ENCODE measurements at regions not wholly inside any gene's neighbourhood (a gene's known extent, or its start where the extent isn't known, plus 50 kb on each side); places are given as distances from the start of the nearest gene placed in this dataset.

DNA sequence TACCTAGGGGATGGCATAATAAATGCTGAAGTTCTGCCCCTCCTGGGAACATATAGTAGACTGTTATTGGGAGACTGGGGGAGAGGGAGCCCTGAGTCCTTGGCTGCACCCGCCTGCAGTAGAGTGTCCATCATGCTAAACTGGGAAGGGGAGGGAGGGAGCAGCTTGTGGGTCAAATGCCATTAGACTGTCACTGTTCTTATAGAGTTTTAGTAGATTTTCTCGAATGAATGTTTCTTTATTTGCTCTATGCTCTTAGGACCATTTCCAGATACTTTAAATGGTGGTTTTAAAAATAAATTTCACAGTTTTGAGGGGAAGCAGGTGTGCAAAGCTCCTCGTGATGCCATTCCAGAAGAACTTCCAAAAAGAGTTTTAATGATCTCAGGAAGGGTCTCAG is 111.6 kb upstream of the USP9X start:
- ATAC-seq (ENCODE audit: insufficient number of reproducible peaks, low FRiP score, low read depth) (no peak), DNase-seq (ENCODE audit: low spot score) (no peak)
- no peaks in the 10 kb centered on the region for H3K36me3 ChIP-seq
- no peak overlapping the region for H3K27ac ChIP-seq
- H3K4me3 ChIP-seq = no peak overlapping the region
- H3K9me3 ChIP-seq = no peaks in the 10 kb centered on the region
- TF ChIP-seq, protein P1, sequence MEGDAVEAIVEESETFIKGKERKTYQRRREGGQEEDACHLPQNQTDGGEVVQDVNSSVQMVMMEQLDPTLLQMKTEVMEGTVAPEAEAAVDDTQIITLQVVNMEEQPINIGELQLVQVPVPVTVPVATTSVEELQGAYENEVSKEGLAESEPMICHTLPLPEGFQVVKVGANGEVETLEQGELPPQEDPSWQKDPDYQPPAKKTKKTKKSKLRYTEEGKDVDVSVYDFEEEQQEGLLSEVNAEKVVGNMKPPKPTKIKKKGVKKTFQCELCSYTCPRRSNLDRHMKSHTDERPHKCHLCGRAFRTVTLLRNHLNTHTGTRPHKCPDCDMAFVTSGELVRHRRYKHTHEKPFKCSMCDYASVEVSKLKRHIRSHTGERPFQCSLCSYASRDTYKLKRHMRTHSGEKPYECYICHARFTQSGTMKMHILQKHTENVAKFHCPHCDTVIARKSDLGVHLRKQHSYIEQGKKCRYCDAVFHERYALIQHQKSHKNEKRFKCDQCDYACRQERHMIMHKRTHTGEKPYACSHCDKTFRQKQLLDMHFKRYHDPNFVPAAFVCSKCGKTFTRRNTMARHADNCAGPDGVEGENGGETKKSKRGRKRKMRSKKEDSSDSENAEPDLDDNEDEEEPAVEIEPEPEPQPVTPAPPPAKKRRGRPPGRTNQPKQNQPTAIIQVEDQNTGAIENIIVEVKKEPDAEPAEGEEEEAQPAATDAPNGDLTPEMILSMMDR (IDR thresholded peaks at IDR 0.05) = no peak
- no peaks in the 10 kb centered on the region for H3K4me1 ChIP-seq (ENCODE audit: control insufficient read depth in 1 of 2, low read depth in 2 of 2)
- no peaks in the 10 kb centered on the region for H3K27me3 ChIP-seq (replicated peaks; ENCODE audit: insufficient read depth)

- Histone ChIP-seq H3K27ac (no peak overlapping the region), H3K36me3 (no peaks in the 10 kb centered on the region), H3K9me3 (no peaks in the 10 kb centered on the region), H3K27me3 (replicated peaks; ENCODE audit: insufficient read depth) (no peaks in the 10 kb centered on the region), H3K4me1 (ENCODE audit: control insufficient read depth in 1 of 2, low read depth in 2 of 2) (no peaks in the 10 kb centered on the region), H3K4me3 (no peak overlapping the region)
- TF ChIP-seq, protein P1 (IDR thresholded peaks at IDR 0.05) = no peak
- ATAC-seq (ENCODE audit: insufficient number of reproducible peaks, low FRiP score, low read depth) (no peak), DNase-seq (ENCODE audit: low spot score) (no peak)
Measured at GRCh38 chrX:40975951-40976350, 109.3 kb upstream of the USP9X start.

DNA sequence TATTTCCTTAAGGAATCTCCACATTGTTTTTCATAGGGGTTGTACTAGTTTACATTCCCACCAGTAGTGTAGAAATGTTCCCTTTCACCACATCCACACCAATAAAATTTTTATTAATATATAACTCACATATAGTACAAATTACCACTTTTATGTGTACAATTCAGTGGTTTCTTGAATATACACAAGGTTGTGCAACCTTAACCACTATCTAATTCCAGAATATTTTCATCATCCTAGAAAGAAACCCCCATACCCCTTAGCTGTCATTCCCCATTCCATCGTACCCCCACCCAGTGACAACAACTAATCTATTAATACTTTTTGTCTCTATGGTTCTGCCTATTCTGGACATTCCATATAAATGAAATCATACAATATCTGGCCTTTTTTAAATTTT is 108.3 kb upstream of the USP9X start:
- no peaks in the 10 kb centered on the region for H3K4me1 ChIP-seq (ENCODE audit: control insufficient read depth in 1 of 2, low read depth in 2 of 2)
- no peak overlapping the region for H3K4me3 ChIP-seq
- ATAC-seq (ENCODE audit: insufficient number of reproducible peaks, low FRiP score, low read depth) (no peak), DNase-seq (ENCODE audit: low spot score) (no peak)
- H3K9me3 ChIP-seq = no peaks in the 10 kb centered on the region
- H3K36me3 ChIP-seq = no peaks in the 10 kb centered on the region
- H3K27me3 ChIP-seq (replicated peaks; ENCODE audit: insufficient read depth) = no peaks in the 10 kb centered on the region
- H3K27ac ChIP-seq = no peak overlapping the region
- TF ChIP-seq, protein P1 (IDR thresholded peaks at IDR 0.05) = no peak

DNA sequence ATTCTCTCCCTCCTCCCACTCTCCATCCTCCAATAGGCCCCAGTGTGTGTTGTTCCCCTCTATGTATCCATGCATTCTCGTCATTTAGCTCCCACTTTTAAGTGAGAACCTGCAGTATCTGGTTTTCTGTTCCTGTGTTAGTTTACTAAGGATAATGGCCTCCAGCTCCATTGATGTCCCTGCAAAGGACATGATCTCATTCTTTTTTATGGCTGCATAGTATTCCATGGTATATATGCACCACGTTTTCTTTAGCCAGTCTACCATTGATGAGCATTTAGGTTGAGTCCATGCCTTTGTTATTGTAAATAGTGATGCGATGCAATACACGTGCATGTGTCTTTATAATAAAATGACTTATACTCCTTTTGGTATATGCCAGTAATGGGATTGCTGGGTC is 100.3 kb upstream of the USP9X start:
- DNase-seq (ENCODE audit: low spot score) = no peak
- Histone ChIP-seq H3K9me3 (no peaks in the 10 kb centered on the region), H3K4me1 (ENCODE audit: control insufficient read depth in 1 of 2, low read depth in 2 of 2) (no peaks in the 10 kb centered on the region), H3K27ac (no peak overlapping the region), H3K27me3 (replicated peaks; ENCODE audit: insufficient read depth) (no peaks in the 10 kb centered on the region), H3K4me3 (no peak overlapping the region), H3K36me3 (no peaks in the 10 kb centered on the region)
- TF ChIP-seq, protein P1 (IDR thresholded peaks at IDR 0.05) = no peak
- no peak for ATAC-seq (ENCODE audit: insufficient number of reproducible peaks, low FRiP score, low read depth)

GRCh38 chrX:40987413-40987812 is 97.8 kb upstream of the USP9X start:
- H3K4me3 ChIP-seq = no peak overlapping the region
- no peak overlapping the region for H3K27ac ChIP-seq
- ATAC-seq (ENCODE audit: insufficient number of reproducible peaks, low FRiP score, low read depth) (no peak), DNase-seq (ENCODE audit: low spot score) (no peak)
- TF ChIP-seq, protein P1 (IDR thresholded peaks at IDR 0.05) = no peak
- H3K36me3 ChIP-seq = no peaks in the 10 kb centered on the region
- no peaks in the 10 kb centered on the region for H3K9me3 ChIP-seq
- no peaks in the 10 kb centered on the region for H3K27me3 ChIP-seq (replicated peaks; ENCODE audit: insufficient read depth)
- no peaks in the 10 kb centered on the region for H3K4me1 ChIP-seq (ENCODE audit: control insufficient read depth in 1 of 2, low read depth in 2 of 2)
